Keratinocyte (primary cell): ENCODE measurements at regions not wholly inside any gene's neighbourhood (a gene's known extent, or its start where the extent isn't known, plus 50 kb on each side); places are given as distances from the start of the nearest gene placed in this dataset.

Experiments
- DNase-seq: peaks from one replicate; pipeline ENCODE4 v3.0.0-alpha.2; 2011; ENCODE audit warnings: low read depth, missing footprints, low spot score
- FAIRE-seq: peaks from 2 replicates; lab custom pipeline; 2011; peaks lifted over from hg19 to GRCh38; lab: Jason Lieb, UNC
- H2AFZ ChIP-seq: 2 replicates; pipeline ENCODE4 v1.6.0; 2012; ENCODE audit warnings: low read length, control low read depth, inconsistent platforms; ENCODE audit not compliant: control insufficient read depth
- H3K27ac ChIP-seq: 2 replicates; pipeline ENCODE4 v1.5.1; 2011; ENCODE audit warnings: low read length; ENCODE audit not compliant: control insufficient read depth, insufficient read depth
- H3K27me3 ChIP-seq: 3 replicates; pipeline ENCODE4 v1.6.0; 2011; ENCODE audit warnings: low read length; ENCODE audit not compliant: control insufficient read depth, insufficient read depth; ENCODE audit errors: extremely low read depth
- H3K36me3 ChIP-seq, 2 experiments: 2 replicates in 1 of 2; 3 replicates in 1 of 2; pipeline ENCODE4 v1.5.1; 2011; ENCODE audit warnings: low read length in 2 of 2, mild to moderate bottlenecking in 1 of 2; ENCODE audit not compliant: control insufficient read depth in 2 of 2, insufficient read depth in 2 of 2; ENCODE audit errors: extremely low read depth in 1 of 2
- H3K4me1 ChIP-seq: 3 replicates; pipeline ENCODE4 v1.5.1; 2011; ENCODE audit warnings: low read length; ENCODE audit not compliant: control insufficient read depth, insufficient read depth; ENCODE audit errors: extremely low read depth
- H3K4me2 ChIP-seq: 3 replicates; pipeline ENCODE4 v1.6.0; 2011; ENCODE audit warnings: low read depth, low read length; ENCODE audit not compliant: control insufficient read depth, insufficient read depth; ENCODE audit errors: extremely low read depth
- H3K4me3 ChIP-seq, 3 experiments: fragments of 200-600 bp in 1 of 3; sonication (generic) in 1 of 3; 2 replicates in 2 of 3; 3 replicates in 1 of 3; pipeline ENCODE4 v1.5.1; 2011 to 2016; ENCODE audit warnings: low read length in 3 of 3, mild to moderate bottlenecking in 3 of 3, control low read depth in 2 of 3, inconsistent platforms in 1 of 3, low read depth in 1 of 3, mixed read lengths in 1 of 3, mixed run types in 1 of 3, moderate library complexity in 1 of 3; ENCODE audit not compliant: control insufficient read depth in 2 of 3, insufficient read depth in 2 of 3; ENCODE audit errors: extremely low read depth in 1 of 3
- H3K79me2 ChIP-seq: 2 replicates; pipeline ENCODE4 v1.6.0; 2012; ENCODE audit warnings: low read length; ENCODE audit not compliant: control insufficient read depth, insufficient read depth
- H3K9ac ChIP-seq: 3 replicates; pipeline ENCODE4 v1.6.0; 2011; ENCODE audit warnings: low read length; ENCODE audit not compliant: control insufficient read depth, insufficient read depth; ENCODE audit errors: extremely low read depth
- H3K9me1 ChIP-seq: 3 replicates; pipeline ENCODE4 v1.6.0; 2011; ENCODE audit warnings: low read length; ENCODE audit not compliant: control insufficient read depth, insufficient read depth; ENCODE audit errors: extremely low read depth
- H3K9me3 ChIP-seq: 2 replicates; pipeline ENCODE4 v1.5.1; 2012; ENCODE audit warnings: low read depth, low read length; ENCODE audit not compliant: control insufficient read depth
- H4K20me1 ChIP-seq: 3 replicates; pipeline ENCODE4 v1.6.0; 2011; ENCODE audit warnings: low read length; ENCODE audit not compliant: control insufficient read depth, insufficient read depth; ENCODE audit errors: extremely low read depth
- EZH2 ChIP-seq: IDR thresholded peaks from one replicate; pipeline ENCODE4 v1.6.1; 2012; ENCODE audit warnings: inconsistent platforms, mild to moderate bottlenecking, low read length, moderate library complexity
- dilution Hi-C: fragments of 300-500 bp; cut with MboI; formaldehyde crosslinking; loops from one replicate; pipeline ENCODE4 v1.7.0; 2020; ENCODE audit warnings: low sequenced_read_pairs; ENCODE audit not compliant: extremely low pct_ligation_motif_present
- TF ChIP-seq, protein P1 (sequence below), 3 experiments: IDR thresholded peaks in 1 of 3; conservative IDR thresholded peaks in 1 of 3; optimal IDR thresholded peaks in 1 of 3; 2 replicates in 2 of 3; 3 replicates in 1 of 3; pipeline versions ENCODE3 to v1.5.1; 2011; ENCODE audit warnings: low read length in 3 of 3, mild to moderate bottlenecking in 3 of 3, moderate library complexity in 2 of 3, control low read depth in 1 of 3, inconsistent platforms in 1 of 3; ENCODE audit not compliant: insufficient read depth in 2 of 3; ENCODE audit errors: extremely low read depth in 1 of 3

DNA sequence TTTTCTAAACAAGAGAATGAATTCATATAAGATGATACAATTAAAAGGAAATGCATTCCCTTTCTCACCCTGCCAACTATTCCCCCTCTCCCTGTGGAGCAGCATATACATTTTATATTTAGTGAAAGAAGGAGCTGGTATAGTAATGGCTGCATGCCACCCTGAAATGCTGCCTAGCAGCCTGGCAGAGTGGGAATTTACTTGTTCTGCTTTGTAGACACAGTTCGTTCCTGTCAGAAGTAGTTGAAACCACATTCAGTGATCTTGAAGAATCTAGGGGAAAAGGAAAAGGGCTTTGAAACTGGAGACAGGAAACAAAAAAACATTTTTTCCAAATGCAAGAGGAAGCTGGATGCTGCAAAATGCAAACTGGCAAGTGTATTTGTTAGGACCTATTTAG, 176.0 kb upstream of the PLEKHA5 start:
- Histone ChIP-seq H3K9me1 (no peaks in the 10 kb centered on the region), H3K9me3 (no peaks in the 10 kb centered on the region), H3K4me3 (no peak overlapping the region), H3K27me3 (no peaks in the 10 kb centered on the region), H3K9ac (no peak overlapping the region), H3K4me2 (no peak overlapping the region), H3K4me1 (no peaks in the 10 kb centered on the region), H2AFZ (no peak overlapping the region), H3K79me2 (no peaks in the 10 kb centered on the region), H3K36me3 (no peaks in the 10 kb centered on the region), H4K20me1 (no peaks in the 10 kb centered on the region), H3K27ac (no peak overlapping the region)
- dilution Hi-C loops: no loop called here
- no peak for TF ChIP-seq EZH2
- TF ChIP-seq, protein P1, sequence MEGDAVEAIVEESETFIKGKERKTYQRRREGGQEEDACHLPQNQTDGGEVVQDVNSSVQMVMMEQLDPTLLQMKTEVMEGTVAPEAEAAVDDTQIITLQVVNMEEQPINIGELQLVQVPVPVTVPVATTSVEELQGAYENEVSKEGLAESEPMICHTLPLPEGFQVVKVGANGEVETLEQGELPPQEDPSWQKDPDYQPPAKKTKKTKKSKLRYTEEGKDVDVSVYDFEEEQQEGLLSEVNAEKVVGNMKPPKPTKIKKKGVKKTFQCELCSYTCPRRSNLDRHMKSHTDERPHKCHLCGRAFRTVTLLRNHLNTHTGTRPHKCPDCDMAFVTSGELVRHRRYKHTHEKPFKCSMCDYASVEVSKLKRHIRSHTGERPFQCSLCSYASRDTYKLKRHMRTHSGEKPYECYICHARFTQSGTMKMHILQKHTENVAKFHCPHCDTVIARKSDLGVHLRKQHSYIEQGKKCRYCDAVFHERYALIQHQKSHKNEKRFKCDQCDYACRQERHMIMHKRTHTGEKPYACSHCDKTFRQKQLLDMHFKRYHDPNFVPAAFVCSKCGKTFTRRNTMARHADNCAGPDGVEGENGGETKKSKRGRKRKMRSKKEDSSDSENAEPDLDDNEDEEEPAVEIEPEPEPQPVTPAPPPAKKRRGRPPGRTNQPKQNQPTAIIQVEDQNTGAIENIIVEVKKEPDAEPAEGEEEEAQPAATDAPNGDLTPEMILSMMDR (optimal IDR thresholded peaks at IDR 0.05 in 1 of 3, IDR thresholded peaks at IDR 0.05 in 1 of 3, conservative IDR thresholded peaks at IDR 0.05 in 1 of 3; ENCODE audit: extremely low read depth in 1 of 3, insufficient read depth in 2 of 3, low read length in 3 of 3): no peak
- DNase-seq (no peak), FAIRE-seq (no peak)

DNA sequence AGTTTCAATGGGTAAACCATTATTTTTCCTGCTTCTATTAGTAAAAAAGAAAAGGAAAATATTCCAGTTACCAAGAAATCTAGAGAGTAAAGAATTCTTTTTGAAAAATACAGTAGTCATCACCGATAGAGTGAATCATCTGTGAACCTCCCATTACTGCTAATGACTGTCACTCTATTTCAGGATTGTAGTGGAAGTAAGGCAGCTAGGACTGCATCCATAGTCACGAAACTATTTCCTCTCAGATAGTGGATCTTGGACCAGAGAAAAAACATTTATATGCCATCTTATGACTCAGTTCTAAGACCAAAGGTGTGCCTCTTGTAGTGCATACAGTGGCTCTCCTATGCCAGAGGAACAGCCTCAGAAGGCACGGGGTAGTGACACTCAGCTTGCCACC, 173.9 kb upstream of the PLEKHA5 start:
- H3K4me1 ChIP-seq: no peaks in the 10 kb centered on the region
- H2AFZ ChIP-seq: no peak overlapping the region
- no peaks in the 10 kb centered on the region for H3K9me3 ChIP-seq
- no peak overlapping the region for H3K4me3 ChIP-seq
- no peaks in the 10 kb centered on the region for H4K20me1 ChIP-seq
- H3K9me1 ChIP-seq: no peaks in the 10 kb centered on the region
- no peaks in the 10 kb centered on the region for H3K79me2 ChIP-seq
- dilution Hi-C loops: no loop called here
- H3K4me2 ChIP-seq: no peak overlapping the region
- no peak for DNase-seq
- no peak overlapping the region for H3K9ac ChIP-seq
- no peak overlapping the region for H3K27ac ChIP-seq
- peak; percentile 39 for FAIRE-seq
- no peak for TF ChIP-seq EZH2
- TF ChIP-seq, protein P1 (optimal IDR thresholded peaks at IDR 0.05 in 1 of 3, IDR thresholded peaks at IDR 0.05 in 1 of 3, conservative IDR thresholded peaks at IDR 0.05 in 1 of 3; ENCODE audit: extremely low read depth in 1 of 3, insufficient read depth in 2 of 3, low read length in 3 of 3): no peak
- H3K36me3 ChIP-seq: no peaks in the 10 kb centered on the region
- H3K27me3 ChIP-seq: no peaks in the 10 kb centered on the region
